HG03103 (cell line): ENCODE measurements at regions not wholly inside any gene's neighbourhood (a gene's known extent, or its start where the extent isn't known, plus 50 kb on each side); places are given as distances from the start of the nearest gene placed in this dataset.
"Not testable (repeated sequence)": the region's sequence is repeated elsewhere in the genome, so short reads cannot be mapped to it uniquely, and the experiment has no call there.

Source experiments
- ATAC-seq: cut with Tn5 transposase; IDR thresholded peaks from one replicate; pipeline ENCODE4 v1.9.1; 2021; ENCODE audit warnings: low read depth; ENCODE audit not compliant: unreplicated experiment

DNA sequence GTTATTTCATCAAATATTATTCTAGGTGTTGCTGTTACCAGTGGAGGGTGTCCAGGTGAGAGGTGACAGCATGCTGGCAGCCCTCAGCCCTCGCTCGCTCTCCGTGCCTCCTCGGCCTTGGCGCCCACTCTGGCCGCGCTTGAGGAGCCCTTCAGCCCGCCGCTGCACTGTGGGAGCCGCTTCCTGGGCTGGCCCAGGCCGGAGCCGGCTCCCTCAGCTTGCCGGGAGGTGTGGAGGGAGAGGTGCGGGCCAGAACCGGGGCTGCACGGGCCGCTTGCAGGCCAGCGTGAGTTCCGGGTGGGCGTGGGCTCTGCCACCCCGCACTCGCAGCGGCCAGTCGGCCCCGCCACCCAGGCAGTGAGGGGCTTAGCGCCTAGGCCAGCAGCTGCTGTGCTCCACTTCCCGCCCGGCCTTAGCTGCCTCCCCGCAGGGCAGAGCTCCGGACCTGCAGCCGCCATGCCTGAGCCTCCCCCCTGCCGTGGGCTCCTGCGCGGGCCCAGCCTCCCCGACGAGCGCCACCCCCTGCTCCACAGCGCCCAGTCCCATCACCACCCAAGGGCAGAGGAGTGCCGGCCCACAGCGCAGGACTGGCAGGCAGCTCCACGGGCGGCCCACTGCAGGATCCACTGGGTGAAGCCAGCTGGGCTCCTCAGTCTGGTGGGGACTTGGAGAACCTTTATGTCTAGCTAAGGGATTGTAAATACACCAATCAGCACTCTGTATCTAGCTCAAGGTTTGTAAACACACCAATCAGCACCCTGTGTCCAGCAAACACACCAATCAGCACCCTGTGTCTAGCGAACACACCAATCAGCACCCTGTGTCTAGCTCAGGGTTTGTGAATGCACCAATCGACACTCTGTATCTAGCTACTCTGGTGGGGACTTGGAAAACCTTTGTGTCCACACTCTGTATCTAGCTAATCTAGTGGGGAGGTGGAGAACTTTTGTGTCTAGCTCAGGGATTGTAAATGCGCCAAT lies 413.3 kb downstream of the HACE1 start:
- not testable (repeated sequence) for ATAC-seq

DNA sequence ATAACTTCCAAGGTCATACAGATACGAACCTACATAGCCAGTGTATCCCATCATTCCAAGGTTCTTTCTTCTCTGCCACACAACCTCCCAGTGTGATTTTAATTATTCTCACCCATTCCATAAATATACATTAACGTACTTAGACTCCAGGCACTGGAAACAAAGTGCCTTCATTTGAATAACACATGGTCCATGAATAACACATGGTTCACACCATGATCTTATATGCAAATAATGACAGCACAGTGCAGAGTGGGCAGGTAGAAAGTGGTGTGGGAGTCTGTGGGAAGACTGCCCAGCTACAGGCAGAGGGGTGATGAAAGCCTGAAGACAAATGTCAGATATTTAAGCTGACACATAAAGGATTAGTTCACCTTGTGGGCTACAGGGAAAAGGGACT lies 425.2 kb downstream of the HACE1 start:
- no peak for ATAC-seq

DNA sequence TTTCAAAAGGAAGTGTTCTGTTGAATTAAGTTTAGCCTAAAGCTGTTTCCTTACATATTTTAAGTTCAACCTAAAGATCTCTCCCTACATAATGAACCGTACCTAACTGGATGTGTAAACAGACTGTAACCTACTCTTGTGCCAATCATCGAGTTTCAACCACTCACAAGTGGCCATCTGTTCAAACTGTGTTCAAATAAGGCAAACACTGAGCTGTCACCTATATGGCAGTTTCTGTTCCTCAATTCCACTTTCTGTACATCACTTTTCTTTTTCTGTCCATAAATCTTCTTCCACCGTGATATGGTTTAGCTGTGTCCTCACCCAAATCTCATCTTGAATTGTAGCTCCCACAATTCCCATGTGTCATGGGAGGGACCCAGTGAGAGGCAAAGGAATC lies 428.6 kb downstream of the HACE1 start:
- peak; percentile 57 for ATAC-seq

DNA sequence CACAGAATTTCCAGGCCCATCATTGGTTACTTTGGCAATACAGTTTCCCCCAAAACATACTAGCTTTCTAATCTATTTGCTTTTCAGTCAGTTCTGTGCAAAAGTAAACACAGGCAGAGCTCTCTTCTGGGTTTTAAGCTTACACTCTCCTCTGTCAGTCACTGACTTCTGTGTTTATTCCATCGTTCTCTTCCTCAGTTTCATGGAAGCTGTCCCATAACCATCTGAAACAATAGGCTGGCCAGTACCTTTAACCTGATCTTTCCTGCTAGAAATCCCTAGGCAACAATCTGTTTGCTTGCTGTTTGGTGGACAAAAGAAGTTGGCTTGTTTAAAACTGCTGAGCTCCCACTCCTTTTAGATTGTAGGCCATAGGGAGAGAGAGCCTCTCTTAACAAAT lies 431.5 kb downstream of the HACE1 start:
- no peak for ATAC-seq

DNA sequence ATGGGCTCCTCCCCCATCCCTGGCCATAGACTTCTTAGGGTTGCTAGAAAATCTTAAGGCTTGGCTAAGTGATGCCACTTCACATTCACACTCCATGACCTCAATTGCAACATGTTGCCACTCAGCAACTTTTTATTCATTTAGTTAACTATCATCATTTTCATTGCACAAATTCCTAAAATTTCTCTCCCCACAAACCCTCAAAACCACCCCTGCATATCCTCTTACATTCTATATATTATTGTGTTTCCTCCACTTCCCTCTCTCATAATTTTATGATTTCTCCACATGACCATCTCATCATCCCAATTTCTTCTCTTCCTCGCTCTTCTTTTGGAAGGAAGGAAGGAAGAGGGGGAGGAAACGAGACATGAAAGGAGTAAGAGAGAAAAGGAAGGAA lies 436.0 kb downstream of the HACE1 start:
- no peak for ATAC-seq

DNA sequence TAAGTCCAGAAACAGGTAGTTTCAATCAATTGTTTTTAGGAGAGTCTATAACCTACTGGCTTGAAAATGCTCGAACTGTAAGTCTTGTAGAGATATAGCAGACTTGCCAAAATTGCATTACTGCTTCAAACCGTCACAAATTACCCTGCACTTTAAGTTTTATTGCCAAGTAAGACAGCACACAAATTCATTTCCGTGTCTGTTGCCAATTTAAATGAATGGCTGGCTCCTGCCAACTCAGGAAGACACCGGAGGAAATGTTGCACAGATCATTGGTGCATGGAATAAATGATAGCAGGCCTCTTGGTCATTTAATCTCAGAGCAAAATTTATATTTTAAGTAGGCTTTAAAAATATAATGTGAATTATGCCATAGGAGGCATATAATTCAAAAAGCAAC lies 438.1 kb downstream of the HACE1 start:
- ATAC-seq: no peak

DNA sequence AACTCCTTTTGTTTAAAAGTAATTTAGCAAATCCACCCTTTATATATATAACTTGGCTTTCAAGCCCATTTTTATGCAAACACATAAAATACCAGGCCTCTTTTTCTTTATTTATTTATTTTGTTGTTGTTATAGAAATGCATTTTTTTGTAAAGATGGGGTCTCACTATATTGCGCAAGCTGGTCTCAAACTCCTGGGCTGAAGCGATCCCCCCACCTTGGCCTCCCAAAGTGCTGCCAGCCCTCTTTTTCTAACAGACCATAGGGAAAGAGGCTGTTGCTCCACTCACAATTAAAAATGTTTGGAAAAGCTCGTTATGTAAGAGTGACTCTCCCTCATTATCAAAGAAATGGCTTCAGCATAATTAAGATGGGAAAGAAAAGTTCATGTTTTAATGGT lies 440.9 kb downstream of the HACE1 start:
- ATAC-seq: no peak

DNA sequence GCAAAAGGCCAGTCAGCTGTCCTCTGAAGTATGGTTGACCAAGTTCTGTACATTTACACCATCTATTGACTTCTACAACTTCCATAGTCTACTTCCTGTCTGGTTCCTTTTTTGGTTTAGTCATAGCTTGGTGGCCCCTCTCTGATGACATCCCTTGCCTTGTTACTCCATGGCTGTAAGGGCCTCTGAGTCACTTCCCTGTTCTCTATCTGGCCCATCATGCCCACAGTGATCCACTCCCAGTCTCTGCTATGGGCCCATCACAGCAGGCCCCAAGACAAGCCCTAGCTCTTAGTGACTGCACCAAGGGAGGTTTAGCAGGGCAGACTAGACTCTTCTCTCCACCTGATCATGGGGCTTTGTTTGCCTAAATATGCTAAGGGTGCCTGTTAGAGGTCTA lies 441.6 kb downstream of the HACE1 start:
- no peak for ATAC-seq

DNA sequence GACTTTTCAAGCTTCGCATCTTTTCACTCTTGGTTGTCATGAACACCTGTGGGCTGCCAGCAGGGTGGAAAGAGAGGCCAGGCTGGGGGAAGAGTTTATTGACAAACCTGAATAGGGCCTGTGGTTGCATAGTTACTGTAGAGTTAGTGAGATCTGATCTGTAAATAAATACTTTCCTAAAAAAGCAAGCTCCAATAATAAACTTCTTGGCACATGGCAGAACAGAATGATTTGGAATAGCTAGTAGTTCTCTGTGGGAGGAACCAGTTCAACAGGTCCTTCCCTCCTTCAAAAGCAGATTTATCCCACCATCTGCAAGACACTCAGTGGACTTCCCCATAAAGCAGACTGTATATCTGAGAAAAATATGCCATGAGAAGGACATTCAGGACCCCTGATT lies 445.0 kb downstream of the HACE1 start:
- ATAC-seq: no peak

DNA sequence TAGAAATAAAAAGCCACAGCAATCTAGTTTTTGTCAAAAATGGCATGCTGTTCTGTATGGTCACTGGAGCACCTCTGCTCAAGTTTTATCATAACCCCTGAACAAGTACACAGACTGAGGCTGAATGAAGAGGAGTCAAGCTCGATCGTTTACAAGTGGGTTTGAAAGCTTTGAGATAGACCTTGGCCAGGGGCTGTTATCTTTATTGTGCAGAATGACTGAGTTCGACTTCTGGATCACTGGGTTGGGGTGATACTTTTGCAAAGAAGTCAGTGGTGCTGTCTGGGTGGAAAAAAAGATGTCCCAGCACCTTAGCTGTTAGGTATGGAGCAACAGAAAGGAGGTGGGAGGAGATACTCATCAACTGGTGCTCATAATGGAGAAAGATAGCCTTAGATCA lies 446.0 kb downstream of the HACE1 start:
- ATAC-seq: no peak

DNA sequence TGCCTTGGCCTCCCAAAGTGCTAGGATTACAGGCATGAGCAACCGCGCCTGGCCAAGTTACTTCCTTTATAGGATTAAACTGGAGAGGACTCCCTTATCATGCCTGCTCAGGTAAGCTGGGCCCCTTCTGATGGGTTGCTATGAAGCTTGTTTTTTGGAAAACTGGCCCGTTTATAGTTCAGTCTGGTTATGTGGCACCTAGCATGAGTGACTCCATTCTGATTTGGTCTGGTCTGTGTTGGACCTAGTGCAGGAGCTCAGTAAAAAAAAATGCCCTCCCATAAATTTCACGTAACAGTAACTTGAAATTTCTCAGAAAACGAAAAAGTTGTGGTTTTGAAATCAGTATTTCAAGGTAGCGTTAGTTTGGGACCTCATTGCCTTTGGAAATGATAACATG lies 448.4 kb downstream of the HACE1 start:
- ATAC-seq: no peak

DNA sequence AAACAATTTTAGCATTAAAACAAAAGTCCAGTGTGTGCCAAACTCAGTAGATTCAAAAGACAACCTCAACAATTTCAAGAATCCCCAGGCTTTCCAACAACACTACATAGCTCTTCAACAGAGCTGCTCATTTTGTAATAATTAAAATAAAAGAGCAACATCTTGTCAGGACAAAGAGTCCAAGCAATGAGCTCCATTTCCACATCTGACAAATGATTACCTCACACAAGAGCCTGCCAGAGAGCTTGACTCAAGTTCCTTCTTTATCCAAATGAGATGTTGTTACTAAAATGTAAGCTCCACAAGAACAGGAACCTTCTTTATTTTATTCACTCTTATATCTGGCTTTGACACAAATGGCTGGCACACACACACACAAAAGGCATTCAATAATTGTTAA lies 449.8 kb downstream of the HACE1 start:
- ATAC-seq: no peak

DNA sequence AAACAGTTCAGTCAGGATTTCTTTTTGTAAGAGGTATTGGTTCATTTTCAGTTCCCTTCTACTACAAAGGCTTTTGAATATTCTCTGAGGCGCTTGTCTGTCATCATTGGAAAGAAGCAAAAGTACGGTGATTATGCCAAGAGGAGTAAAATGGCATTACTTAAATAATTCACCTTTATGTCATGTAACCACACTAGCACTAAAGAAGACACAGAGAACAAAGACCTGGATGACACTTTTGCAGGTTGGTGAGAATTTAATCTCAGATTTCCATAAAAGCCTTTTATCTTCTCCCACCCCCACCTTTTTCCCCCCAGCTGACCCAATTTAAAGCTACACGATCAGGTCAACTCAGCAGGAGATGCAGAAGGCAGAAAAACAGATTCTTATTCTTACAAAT lies 451.8 kb downstream of the HACE1 start:
- no peak for ATAC-seq

DNA sequence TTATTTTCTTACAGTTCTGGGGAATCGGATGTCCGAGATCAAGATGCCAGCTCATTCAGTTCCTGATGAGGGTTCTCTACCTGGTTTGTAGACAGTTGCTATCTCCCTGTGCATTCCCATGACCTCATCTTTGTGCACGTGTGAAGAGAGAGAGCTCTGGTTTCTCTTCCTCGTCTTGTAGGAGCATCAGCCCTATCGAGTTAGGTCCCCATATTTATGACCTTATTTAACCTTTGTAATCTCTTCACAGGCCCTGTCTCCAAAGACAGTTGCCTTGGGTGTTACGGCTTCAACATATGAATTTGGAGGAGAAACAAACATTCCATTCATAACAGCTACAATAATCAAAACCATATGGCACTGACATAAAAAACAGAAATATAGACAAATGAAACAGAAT lies 455.3 kb downstream of the HACE1 start:
- ATAC-seq: no peak

DNA sequence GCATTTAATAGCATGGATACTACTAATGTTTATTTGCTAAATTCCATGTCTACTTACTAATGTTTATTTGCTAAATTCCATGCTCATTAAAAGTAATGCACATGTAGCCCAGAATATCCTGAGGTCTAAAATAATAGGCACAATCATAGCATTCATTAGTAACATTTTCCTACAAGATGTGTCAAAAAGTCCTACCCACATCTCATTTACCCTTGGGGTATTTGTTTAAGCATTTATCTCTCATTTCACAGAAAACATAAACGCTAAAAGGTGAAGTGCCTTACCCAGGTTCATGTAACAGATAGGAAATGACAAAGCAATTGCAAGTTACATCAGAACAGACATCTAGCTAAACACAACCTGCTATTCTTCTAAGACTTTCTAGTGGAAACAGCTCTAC lies 457.1 kb downstream of the HACE1 start:
- ATAC-seq: no peak

DNA sequence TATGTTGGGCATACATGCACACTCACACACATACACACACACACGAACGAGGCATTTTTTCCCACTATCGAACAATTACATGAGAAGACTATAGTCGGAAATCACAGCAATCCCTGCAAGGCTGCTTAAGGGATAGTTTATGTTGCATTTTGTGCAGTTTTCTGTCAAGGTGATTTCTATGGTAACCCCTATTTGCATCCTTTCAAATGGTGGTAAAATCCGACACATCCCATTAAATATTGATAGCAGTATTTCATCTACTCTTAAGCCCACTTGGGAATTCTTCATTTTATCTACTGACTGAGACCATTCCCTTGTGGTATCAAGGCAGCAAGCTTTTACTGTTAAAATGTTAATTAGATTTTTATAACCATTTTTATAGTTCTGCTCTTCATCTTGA lies 457.8 kb downstream of the HACE1 start:
- no peak for ATAC-seq

DNA sequence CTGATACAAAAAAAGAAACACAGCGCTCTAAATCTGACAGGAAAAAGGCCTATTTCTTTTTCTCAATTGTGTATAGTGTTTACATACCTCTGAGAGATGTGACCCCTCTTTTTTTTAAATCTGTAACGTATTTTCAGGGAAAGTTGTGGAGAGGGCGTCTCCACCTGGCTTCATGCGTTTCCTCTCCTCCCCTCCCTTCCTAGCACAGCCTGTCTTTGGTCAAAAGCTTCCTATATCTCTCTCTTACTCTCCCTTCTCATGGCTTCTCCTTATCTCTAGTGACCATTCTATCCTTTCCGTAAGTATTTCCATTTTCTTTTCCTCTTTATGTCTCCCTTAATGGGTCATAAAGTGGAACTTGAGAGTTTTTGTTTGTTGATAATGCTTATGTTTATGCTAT lies 458.9 kb downstream of the HACE1 start:
- ATAC-seq: no peak

DNA sequence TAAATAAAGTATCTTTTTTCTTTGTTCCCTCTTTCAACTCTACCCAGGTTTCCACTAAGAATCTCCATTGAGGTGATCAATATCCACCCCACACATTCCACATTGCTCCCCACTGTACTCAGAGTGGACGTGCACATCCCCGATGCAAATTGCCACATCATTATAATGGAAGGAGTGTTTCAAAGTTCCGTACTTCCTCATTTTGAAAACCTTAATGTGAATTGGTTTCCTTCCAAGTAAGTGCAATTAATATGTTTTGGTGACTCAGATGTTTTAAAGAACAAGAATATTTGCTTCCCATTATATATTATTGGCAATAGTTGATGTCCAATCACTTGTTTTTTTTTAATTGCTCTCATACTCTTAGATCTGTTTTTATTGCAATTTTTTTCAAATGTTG lies 463.6 kb downstream of the HACE1 start:
- no peak for ATAC-seq

DNA sequence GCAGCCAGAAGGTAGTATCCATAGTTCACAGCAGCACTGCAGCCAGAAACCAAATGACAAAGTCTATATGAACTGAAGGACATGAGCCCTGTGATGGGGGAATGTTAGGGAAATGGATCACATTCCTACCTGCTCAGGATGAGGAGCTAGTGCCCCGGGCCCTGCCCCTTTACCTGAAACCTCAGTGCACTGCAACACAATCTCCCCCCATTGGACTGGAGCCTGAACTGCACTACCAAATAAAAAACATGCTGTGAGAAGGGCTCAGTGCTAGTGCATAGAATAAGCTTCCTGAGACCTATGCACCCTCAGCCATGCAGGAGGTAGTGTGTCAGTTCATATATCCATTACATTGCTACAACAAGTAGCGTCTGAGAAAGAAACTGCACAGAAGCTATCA lies 477.8 kb downstream of the HACE1 start:
- ATAC-seq: no peak

DNA sequence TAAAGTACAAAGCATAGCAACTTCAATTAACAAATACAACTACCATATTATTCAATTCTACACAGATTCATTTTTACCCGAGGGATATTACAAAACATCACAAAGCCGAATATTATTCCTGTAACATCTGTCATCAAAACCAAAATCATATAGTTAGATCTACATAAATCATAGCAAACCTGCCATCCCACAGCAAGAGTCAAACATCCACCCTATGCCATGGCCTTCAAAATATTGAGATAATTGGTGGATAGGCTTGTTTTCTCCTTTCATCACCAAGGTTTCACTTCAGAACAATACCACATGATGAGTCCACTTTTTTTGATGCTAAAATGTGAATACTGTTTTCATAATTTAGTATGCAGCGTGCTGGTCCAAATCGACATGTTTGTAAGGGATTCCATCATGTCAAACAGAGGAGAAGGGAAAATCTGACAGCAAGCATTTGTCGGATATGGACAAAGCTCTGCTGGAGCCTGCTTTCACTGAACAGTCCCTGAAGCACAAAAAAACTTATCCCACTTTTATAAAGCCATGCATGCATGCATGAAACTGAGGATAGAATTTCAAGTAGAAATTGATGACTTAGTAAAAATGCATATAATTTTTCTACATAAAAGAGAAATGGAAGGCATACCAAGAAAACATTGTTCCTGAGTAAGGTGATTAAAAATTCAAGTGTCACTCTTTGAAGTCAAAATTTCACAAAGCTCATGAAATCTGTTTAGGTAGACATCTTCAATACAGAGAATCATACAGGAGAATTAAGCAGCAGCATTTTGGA lies 494.1 kb downstream of the HACE1 start:
- ATAC-seq: no peak

DNA sequence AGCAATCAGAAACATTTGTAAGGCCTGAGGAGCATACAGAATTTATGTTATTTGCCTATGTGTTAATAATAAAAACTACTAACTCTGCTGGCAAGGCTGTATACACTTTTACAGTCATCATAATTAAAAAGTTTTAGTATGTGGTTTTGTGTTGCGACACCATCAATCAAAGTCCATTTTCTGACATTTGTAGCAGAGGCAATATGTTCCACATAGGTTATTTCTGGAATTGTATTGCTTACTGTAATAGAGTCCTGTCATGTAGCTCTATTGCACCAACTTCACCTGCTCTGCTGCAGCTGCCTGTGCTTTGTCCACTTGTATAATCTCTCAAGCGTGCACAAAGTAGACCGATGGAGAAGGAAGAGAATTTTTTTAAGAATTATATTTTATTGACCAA lies 501.8 kb downstream of the HACE1 start:
- no peak for ATAC-seq

DNA sequence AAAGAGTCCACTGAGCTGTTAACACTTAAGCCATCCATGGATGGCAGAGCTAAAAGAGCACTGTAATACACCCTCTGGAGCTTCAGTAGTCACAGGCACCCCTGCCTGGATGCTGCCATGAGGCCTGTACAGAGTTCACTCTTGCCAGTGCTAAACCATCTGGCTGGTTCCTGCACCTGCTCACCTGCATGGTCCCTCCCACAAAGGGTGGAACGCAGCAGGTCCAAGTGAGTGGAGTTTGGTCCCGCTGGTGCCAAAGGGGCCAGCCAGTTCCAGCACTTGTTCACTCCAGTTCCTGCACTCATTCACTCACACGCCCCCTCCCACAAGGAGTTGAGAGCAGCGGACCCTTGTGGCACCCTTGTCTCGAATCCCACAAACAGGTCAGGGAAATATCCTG lies 503.5 kb downstream of the HACE1 start:
- ATAC-seq: no peak
